Suprapubic skin (tissue), 4 donors: ENCODE measurements at regions not wholly inside any gene's neighbourhood (a gene's known extent, or its start where the extent isn't known, plus 50 kb on each side); places are given as distances from the start of the nearest gene placed in this dataset.

Source experiments
- POLR2A ChIP-seq, 2 donors: fragments of 450-650 bp; IDR thresholded peaks; one replicate each; pipeline ENCODE4 v1.6.1; 2017; ENCODE audit warnings: antibody characterized with exemption in 2 of 2, mild to moderate bottlenecking in 2 of 2, moderate library complexity in 2 of 2
- POLR2AphosphoS5 ChIP-seq, 3 donors: sonication (generic); formaldehyde crosslinking; IDR thresholded peaks; one replicate each; pipeline ENCODE4 v1.6.1; 2017; ENCODE audit warnings: antibody characterized with exemption in 3 of 3
- TF ChIP-seq, protein P1 (sequence below), 2 donors: fragments of 200-600 bp in 1 of 2; fragments of 450-650 bp in 1 of 2; sonication (generic) in 1 of 2; IDR thresholded peaks; one replicate each; pipeline ENCODE4 v1.5.1; 2016 to 2019; ENCODE audit warnings: antibody characterized with exemption in 2 of 2, mild to moderate bottlenecking in 1 of 2, moderate library complexity in 1 of 2

DNA sequence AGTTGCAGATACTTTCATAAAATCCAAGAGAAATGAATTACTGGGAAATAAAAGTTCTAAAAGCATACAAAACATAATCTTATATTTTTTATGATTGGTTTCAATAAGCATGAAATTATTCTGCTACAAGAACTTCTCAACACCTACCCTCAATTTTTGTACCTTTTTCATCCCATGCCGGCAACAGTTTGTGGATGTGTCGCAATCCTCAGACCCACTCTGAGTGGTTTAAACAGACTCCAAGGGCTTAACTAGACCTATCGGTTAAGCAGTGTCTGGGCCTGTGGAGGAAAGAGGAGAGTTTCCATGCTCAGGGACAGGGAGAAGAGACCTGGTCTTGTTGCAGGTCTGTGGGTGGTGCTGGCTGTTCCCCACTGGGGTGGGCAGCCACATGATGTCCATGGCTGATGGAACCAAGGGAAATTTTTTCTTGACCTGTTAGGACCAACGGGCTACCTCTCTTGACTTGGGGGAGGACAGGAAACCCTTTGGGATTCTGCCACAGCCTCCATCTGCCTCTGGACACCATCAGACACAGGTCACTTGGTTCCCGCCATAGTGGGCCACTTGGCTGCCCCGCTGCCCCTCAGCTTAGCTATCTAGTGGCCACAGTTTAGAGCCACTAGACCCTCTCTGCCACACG is 81.1 kb upstream of the CLDN14 start:
- TF ChIP-seq, protein P1, sequence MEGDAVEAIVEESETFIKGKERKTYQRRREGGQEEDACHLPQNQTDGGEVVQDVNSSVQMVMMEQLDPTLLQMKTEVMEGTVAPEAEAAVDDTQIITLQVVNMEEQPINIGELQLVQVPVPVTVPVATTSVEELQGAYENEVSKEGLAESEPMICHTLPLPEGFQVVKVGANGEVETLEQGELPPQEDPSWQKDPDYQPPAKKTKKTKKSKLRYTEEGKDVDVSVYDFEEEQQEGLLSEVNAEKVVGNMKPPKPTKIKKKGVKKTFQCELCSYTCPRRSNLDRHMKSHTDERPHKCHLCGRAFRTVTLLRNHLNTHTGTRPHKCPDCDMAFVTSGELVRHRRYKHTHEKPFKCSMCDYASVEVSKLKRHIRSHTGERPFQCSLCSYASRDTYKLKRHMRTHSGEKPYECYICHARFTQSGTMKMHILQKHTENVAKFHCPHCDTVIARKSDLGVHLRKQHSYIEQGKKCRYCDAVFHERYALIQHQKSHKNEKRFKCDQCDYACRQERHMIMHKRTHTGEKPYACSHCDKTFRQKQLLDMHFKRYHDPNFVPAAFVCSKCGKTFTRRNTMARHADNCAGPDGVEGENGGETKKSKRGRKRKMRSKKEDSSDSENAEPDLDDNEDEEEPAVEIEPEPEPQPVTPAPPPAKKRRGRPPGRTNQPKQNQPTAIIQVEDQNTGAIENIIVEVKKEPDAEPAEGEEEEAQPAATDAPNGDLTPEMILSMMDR (IDR thresholded peaks at IDR 0.05), result no peak
- TF ChIP-seq POLR2AphosphoS5 (IDR thresholded peaks at IDR 0.05) (no peak), POLR2A (IDR thresholded peaks at IDR 0.05) (no peak)
